Activated CD8-positive, alpha-beta memory T cell treated with anti-CD3 and anti-CD28 coated beads for 1 hour (primary cell): ENCODE measurements at regions not wholly inside any gene's neighbourhood (a gene's known extent, or its start where the extent isn't known, plus 50 kb on each side); places are given as distances from the start of the nearest gene placed in this dataset.

Experiments
- DNase-seq, 2 donors: peaks; one replicate each; pipeline ENCODE4 v3.0.0-alpha.2; 2020; ENCODE audit warnings: low read depth in 1 of 2; ENCODE audit errors: extremely low read depth in 1 of 2

- DNase-seq = no peak
Measured at GRCh38 chr9:28779243-28779642, 1206.0 kb upstream of the C9orf72 start.

GRCh38 chr9:28781481-28781880 lies 1208.2 kb upstream of the C9orf72 start:
- DNase-seq = no peak

- DNase-seq = no peak
Measured at GRCh38 chr9:28782630-28783029, 1209.3 kb upstream of the C9orf72 start.

- DNase-seq = no peak
Measured at GRCh38 chr9:28792716-28793115, 1219.4 kb upstream of the C9orf72 start.

GRCh38 chr9:28799876-28800275 lies 1226.6 kb upstream of the C9orf72 start:
- no peak for DNase-seq

- no peak for DNase-seq
Measured at GRCh38 chr9:28801144-28801799, 1228.0 kb upstream of the C9orf72 start.

GRCh38 chr9:28805197-28805596 lies 1231.9 kb upstream of the C9orf72 start:
- no peak for DNase-seq

- DNase-seq = no peak
Measured at GRCh38 chr9:28808042-28808441, 1234.8 kb upstream of the C9orf72 start.

GRCh38 chr9:28810388-28811075 lies 1237.3 kb upstream of the C9orf72 start:
- no peak for DNase-seq

- no peak for DNase-seq
Measured at GRCh38 chr9:28820741-28821140, 1247.5 kb upstream of the C9orf72 start.

GRCh38 chr9:28821240-28821639 lies 1248.0 kb upstream of the C9orf72 start:
- no peak for DNase-seq

- DNase-seq = no peak
Measured at GRCh38 chr9:28824432-28824963, 1251.2 kb upstream of the C9orf72 start.

GRCh38 chr9:28832168-28832770 lies 1259.0 kb upstream of the C9orf72 start:
- DNase-seq = no peak

- DNase-seq = no peak
Measured at GRCh38 chr9:28834156-28834555, 1260.9 kb upstream of the C9orf72 start.

GRCh38 chr9:28839778-28840430 lies 1266.6 kb upstream of the C9orf72 start:
- no peak for DNase-seq

GRCh38 chr9:28841775-28842174 lies 1268.5 kb upstream of the C9orf72 start:
- no peak for DNase-seq

GRCh38 chr9:28847331-28847730 lies 1274.0 kb upstream of the C9orf72 start:
- no peak for DNase-seq

GRCh38 chr9:28848671-28849070 lies 1275.4 kb upstream of the C9orf72 start:
- DNase-seq = no peak

GRCh38 chr9:28853477-28853876 lies 1280.2 kb upstream of the C9orf72 start:
- no peak for DNase-seq

GRCh38 chr9:28866951-28867350 lies 1293.7 kb upstream of the C9orf72 start:
- DNase-seq = no peak

- DNase-seq = no peak
Measured at GRCh38 chr9:28868228-28868990, 1295.1 kb upstream of the C9orf72 start.
